ENCODE measurements at regions not wholly inside any gene's neighbourhood (a gene's known extent, or its start where the extent isn't known, plus 50 kb on each side); places are given as distances from the start of the nearest gene placed in this dataset.

DNA sequence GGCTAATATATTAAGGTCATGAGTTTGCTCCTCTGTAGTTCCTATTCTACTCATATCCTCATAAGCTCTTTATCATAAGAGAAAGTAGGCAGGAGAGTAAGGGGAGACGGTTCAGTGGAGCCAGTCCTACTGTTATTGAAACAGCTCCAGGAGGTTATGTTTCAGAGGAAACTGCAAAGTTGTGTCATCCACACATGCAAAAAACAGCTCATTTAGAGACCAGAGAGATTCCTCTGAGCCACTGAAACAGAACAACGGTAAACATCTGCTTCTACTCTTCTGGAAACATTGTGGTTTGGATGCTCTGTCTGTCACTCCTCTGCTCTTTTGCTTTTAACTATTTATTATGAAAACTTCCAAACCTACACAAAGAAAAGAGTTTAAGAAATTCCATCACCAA is 66.3 kb upstream of the PPP2R5A start:
- ChIA-PET POLR2A (interaction anchor here (0.6 to 2.2 kb wide), 7 partner anchors 11 to 407 kb away, joined by 3 to 11 read pairs (median 3); no protein-coding TSS in a partner anchor), CTCF (ENCODE audit: low intra/inter-chr PET ratio) (no interaction called here)
- 42% methylated on average over 2 of the region's 2 CpGs for WGBS (ENCODE audit: insufficient coverage, low coverage, missing lambda C conversion rate)
- TF ChIP-seq SMARCE1 (IDR thresholded peaks at IDR 0.05) (no peak), RBFOX2 (IDR thresholded peaks at IDR 0.05; ENCODE audit: low read depth, low read length) (no peak), HOXB6 (CRISPR knock-in tag; IDR thresholded peaks at IDR 0.05; ENCODE audit: borderline replicate concordance) (no peak), RUNX1 (IDR thresholded peaks at IDR 0.05; ENCODE audit: low read depth) (no peak), ZNF699 (CRISPR knock-in tag; IDR thresholded peaks at IDR 0.05; ENCODE audit: insufficient replicate concordance) (no peak), ZSCAN32 (CRISPR knock-in tag; IDR thresholded peaks at IDR 0.05) (no peak), POLR3G (IDR thresholded peaks at IDR 0.05; ENCODE audit: extremely low read depth, insufficient read length, insufficient replicate concordance) (no peak), NFIX (CRISPR knock-in tag; IDR thresholded peaks at IDR 0.05; ENCODE audit: low read depth) (no peak), GATAD2A (IDR thresholded peaks at IDR 0.05) (no peak), LEF1 (IDR thresholded peaks at IDR 0.05) (no peak), ZFX (CRISPR knock-in tag; IDR thresholded peaks at IDR 0.05) (no peak), SAFB (IDR thresholded peaks at IDR 0.05; ENCODE audit: borderline replicate concordance, low read depth, low read length) (no peak), ZNF140 (CRISPR knock-in tag; IDR thresholded peaks at IDR 0.05) (no peak), SMARCA4 (IDR thresholded peaks at IDR 0.05) (no peak), MAFF (IDR thresholded peaks at IDR 0.05; ENCODE audit: low read length) (no peak), RBM34 (IDR thresholded peaks at IDR 0.05; ENCODE audit: borderline replicate concordance, insufficient read depth, low read length) (no peak), HDGF (IDR thresholded peaks at IDR 0.05) (no peak)
- TF ChIP-seq, protein P1, sequence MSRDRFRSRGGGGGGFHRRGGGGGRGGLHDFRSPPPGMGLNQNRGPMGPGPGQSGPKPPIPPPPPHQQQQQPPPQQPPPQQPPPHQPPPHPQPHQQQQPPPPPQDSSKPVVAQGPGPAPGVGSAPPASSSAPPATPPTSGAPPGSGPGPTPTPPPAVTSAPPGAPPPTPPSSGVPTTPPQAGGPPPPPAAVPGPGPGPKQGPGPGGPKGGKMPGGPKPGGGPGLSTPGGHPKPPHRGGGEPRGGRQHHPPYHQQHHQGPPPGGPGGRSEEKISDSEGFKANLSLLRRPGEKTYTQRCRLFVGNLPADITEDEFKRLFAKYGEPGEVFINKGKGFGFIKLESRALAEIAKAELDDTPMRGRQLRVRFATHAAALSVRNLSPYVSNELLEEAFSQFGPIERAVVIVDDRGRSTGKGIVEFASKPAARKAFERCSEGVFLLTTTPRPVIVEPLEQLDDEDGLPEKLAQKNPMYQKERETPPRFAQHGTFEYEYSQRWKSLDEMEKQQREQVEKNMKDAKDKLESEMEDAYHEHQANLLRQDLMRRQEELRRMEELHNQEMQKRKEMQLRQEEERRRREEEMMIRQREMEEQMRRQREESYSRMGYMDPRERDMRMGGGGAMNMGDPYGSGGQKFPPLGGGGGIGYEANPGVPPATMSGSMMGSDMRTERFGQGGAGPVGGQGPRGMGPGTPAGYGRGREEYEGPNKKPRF (IDR thresholded peaks at IDR 0.05; ENCODE audit: low read depth, low read length): no peak
- TF ChIP-seq, protein P2, sequence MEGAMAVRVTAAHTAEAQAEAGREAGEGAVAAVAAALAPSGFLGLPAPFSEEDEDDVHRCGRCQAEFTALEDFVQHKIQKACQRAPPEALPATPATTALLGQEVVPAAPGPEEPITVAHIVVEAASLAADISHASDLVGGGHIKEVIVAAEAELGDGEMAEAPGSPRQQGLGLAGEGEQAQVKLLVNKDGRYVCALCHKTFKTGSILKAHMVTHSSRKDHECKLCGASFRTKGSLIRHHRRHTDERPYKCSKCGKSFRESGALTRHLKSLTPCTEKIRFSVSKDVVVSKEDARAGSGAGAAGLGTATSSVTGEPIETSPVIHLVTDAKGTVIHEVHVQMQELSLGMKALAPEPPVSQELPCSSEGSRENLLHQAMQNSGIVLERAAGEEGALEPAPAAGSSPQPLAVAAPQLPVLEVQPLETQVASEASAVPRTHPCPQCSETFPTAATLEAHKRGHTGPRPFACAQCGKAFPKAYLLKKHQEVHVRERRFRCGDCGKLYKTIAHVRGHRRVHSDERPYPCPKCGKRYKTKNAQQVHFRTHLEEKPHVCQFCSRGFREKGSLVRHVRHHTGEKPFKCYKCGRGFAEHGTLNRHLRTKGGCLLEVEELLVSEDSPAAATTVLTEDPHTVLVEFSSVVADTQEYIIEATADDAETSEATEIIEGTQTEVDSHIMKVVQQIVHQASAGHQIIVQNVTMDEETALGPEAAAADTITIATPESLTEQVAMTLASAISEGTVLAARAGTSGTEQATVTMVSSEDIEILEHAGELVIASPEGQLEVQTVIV (CRISPR knock-in tag; IDR thresholded peaks at IDR 0.05; ENCODE audit: borderline replicate concordance): no peak
- TF ChIP-seq, protein P3, sequence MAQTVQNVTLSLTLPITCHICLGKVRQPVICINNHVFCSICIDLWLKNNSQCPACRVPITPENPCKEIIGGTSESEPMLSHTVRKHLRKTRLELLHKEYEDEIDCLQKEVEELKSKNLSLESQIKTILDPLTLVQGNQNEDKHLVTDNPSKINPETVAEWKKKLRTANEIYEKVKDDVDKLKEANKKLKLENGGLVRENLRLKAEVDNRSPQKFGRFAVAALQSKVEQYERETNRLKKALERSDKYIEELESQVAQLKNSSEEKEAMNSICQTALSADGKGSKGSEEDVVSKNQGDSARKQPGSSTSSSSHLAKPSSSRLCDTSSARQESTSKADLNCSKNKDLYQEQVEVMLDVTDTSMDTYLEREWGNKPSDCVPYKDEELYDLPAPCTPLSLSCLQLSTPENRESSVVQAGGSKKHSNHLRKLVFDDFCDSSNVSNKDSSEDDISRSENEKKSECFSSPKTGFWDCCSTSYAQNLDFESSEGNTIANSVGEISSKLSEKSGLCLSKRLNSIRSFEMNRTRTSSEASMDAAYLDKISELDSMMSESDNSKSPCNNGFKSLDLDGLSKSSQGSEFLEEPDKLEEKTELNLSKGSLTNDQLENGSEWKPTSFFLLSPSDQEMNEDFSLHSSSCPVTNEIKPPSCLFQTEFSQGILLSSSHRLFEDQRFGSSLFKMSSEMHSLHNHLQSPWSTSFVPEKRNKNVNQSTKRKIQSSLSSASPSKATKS (CRISPR knock-in tag; IDR thresholded peaks at IDR 0.05): no peak
- H3K9me3 ChIP-seq (replicated peaks; ENCODE audit: control insufficient read depth, insufficient read depth, low read depth, low read length): no peaks in the 10 kb centered on the region
- in situ Hi-C loops (cut with MboI): no loop called here
- ATAC-seq: no peak; the same call in 2 of the 3 replicates
- no peak overlapping the region for H3K4me2 ChIP-seq (ENCODE audit: insufficient read depth, low read length)
- no peak overlapping the region for H3K27ac ChIP-seq (ENCODE audit: extremely low read depth, low read depth, low read length)
- H4K20me1 ChIP-seq (replicated peaks; ENCODE audit: control insufficient read depth, insufficient read depth, low read length): no peaks in the 10 kb centered on the region
- H3K27me3 ChIP-seq (ENCODE audit: control insufficient read depth in 2 of 2, insufficient read depth in 2 of 2, low read length in 2 of 2): no peaks in the 10 kb centered on the region
- DNase-seq (ENCODE audit: extremely low read depth in 1 of 4, low spot score in 3 of 4): no peak
- peak overlapping the region; percentile 11 for H2AFZ ChIP-seq (ENCODE audit: low read depth, low read length)
- H3K79me2 ChIP-seq (ENCODE audit: control insufficient read depth, insufficient read depth, low read length): no peaks in the 10 kb centered on the region
- H3K4me1 ChIP-seq (replicated peaks in 1 of 2; ENCODE audit: control insufficient read depth in 2 of 2, insufficient read depth in 2 of 2, low read length in 2 of 2): peaks cover 13 to 33% of the 10 kb centered on the region in 2 experiments; a peak in 3 of 5 replicates
- intact Hi-C loops (cut with micrococcal nuclease): loop anchor here (5.0 kb wide), 1 partner anchor 67 kb away; no protein-coding TSS in a partner anchor
- H3K9ac ChIP-seq (ENCODE audit: insufficient read depth in 1 of 2, low read depth in 2 of 2, low read length in 2 of 2): no peak overlapping the region
- no peak for FAIRE-seq
- no peaks in the 10 kb centered on the region for H3K36me3 ChIP-seq (ENCODE audit: control insufficient read depth, insufficient read depth, low read length)
- H3K4me3 ChIP-seq: no peak overlapping the region
- H3K9me1 ChIP-seq (ENCODE audit: control insufficient read depth, insufficient read depth, low read length): no peaks in the 10 kb centered on the region
- BruUV-seq (replicated peaks): no TSS peak
